ENCODE measurements at regions not wholly inside any gene's neighbourhood (a gene's known extent, or its start where the extent isn't known, plus 50 kb on each side); places are given as distances from the start of the nearest gene placed in this dataset.
"Not testable (repeated sequence)": the region's sequence is repeated elsewhere in the genome, so short reads cannot be mapped to it uniquely, and the experiment has no call there.

DNA sequence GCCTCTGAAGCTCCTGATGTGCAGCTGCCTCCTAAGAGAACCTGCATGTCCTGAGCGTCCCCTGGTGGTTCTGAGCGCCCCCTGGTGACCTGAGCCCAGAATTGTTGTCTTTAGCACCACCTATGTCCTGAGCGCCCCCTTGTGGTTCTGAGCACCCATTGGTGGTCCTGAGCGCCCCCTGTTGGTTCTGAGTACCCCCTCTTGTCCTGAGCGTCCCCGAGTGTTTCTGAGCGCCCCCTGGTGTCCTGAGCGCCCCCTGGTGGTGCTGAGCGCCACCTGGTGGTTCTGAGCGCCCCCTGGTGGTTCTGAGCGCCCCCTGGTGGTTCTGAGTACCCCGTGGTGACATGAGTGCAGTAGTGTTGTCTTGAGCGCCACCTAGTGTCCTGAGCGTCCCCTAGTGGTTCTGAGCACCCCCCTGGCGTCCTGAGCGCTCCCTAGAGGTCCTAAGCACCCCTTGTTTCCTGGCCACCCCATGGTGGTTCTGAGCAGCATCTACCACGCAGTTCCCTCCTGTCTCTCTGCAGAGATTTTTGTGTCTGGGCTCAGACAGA lies 782.5 kb downstream of the TMEM121 start:
- peak; percentile 15 to 23 for DNase-seq (ENCODE audit: low read depth in 2 of 2)

DNA sequence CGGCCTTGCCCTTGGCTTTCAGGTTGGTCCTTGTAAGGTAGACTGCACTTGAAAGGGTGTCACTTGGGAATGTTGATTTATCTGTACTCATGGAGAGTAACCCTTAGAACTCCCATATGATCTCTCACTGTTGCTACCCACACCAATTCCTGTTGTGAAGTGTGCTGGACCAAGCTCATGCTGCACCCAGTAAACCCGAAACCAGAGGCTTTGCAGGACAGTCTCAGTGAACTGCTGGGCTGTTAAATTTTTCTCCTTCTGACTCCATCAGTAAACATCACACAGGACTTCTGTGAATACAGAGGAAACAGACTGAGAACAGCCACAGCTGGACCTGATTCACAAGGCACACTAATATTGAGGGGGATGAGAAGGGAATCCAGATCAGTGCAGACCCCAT lies 783.0 kb downstream of the TMEM121 start:
- no peak for DNase-seq (ENCODE audit: low read depth in 2 of 2)

DNA sequence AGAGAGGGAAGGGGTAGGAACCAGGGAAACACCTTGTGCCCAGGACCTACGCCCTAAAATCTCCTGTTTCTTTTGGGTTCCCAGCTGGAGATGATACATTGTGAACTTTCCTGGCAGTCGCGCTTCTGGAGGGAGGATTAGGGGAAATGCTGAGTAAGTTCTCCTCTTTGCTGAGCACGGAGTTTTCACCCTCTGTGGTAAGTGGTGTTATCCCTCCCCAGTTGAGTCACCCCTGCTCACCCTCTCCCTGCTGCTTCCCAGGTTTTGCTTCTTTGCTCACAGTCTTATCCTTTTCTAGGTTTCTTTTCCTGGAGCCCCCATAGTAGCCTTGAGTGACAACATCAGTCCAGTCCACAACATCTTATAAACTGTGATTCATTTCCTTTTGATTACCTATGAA lies 789.1 kb downstream of the TMEM121 start:
- no peak for DNase-seq (ENCODE audit: low read depth in 2 of 2)

- DNase-seq (ENCODE audit: low read depth in 2 of 2) = no peak
Observed at GRCh38 chr14:106317593-106317992, 791.2 kb downstream of the TMEM121 start.

DNA sequence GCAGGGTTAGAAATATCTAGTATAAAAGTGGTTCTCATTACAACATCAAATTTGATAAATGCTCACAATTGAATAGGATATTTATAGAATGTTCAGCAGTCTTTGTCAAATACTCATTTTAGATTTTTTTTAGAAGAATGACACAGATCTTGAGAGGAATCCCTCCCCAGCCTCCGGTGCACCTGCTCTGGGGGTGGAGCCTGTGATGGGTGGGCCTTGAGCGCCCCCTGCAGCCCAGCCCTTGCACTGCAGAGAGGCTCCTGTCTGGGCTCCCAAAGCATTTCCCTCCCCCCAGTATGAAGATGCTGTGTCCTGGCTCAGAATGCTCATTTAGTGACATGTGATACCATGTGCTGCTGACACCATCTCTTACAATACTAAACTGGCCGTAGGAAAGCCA lies 792.3 kb downstream of the TMEM121 start:
- no peak for DNase-seq (ENCODE audit: low read depth in 2 of 2)

DNA sequence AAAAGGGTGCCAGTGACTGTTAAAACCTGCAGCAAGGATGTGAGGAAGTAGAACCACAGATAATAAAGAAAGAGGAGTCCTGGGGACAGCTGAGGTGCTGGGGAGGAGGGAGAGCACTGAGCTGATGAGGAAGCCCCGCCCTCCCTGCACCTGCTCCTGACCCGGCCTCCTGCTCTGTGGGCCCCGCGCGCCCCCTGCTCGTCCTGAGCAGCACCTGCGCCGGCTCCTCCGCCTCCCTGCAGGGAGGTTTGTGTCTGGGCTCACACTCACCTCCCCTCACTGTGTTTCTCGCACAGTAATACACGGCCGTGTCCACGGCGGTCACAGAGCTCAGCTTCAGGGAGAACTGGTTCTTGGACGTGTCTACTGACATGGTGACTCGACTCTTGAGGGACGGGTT lies 797.6 kb downstream of the TMEM121 start:
- not testable (repeated sequence) for DNase-seq (ENCODE audit: low read depth in 2 of 2)

DNA sequence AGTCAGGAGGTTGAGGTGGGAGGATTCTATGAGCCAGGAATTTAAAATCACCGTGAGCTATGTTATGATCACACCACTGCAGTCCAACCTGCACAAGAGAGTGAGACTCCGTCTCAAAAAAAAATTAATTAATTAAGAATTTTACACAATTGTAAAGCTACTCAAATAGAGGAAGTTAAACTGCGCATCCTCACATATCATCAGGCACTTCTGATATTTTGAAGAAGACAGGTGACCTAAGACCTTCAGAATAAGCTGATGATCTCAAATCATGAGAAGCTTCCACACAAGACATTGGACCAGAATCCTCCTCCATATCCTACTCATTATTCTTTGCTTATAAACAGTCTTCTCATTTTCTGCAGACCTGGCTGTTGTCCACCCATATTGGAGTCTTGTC lies 800.9 kb downstream of the TMEM121 start:
- DNase-seq (ENCODE audit: low read depth in 2 of 2) = no peak

- not testable (repeated sequence) for DNase-seq (ENCODE audit: low read depth in 2 of 2)
Observed at GRCh38 chr14:106327702-106328353, 801.4 kb downstream of the TMEM121 start.

DNA sequence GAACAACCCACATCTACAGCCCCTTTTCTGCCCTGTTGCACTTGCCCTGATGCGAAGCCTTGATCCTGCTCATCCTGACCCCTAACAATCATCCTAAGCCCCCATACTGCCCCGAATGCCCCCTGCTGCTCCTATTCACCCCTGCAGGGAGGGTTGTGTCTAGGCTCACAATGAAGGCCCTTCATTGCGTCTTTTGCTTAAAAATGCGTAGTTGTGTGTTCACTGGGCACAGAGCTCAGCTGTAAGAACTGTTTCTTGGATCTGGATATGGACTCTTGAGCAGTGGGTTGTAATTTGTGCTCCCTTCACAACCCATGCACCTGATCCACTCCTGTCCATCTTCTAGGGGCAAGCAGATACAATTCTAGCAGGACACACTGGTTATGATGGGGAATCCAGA lies 802.9 kb downstream of the TMEM121 start:
- not testable (repeated sequence) for DNase-seq (ENCODE audit: low read depth in 2 of 2)

DNA sequence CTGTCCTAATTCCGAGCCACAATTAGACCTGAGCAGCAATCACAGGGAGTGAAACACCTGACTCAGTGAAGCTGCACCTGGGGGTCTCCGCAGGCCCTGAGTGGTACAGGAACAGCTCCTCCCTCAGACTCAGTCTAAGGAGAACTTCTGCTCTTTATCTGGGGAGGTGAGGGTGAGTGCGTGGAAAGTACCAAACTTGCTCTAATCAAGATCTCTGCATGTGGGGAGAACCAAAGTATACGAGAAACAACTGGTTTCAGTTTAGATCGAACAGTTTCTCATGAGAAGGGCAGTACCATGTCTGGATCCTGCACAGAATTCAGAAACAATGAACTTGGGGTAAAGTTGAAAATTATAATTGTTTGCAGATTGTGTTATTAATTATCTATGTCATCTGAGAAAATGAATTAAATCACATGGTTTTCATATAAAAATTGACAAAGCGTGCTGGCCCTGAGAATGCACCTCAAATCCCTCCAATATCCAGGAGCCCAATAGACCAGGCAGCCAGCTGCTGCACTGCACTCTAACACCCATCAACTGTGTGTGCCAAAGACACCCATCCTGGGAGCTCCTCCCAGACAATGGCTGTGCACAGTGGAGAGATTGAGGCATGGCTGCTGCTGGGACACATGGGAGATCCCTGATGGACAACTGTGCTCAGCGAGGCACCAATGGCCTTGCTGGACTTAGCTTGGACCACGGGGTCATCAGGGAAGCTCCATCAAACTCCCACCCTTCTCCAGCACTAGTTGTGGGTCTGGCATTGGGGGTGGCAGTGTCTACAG lies 803.8 kb downstream of the TMEM121 start:
- not testable (repeated sequence) for DNase-seq (ENCODE audit: low read depth in 2 of 2)

DNA sequence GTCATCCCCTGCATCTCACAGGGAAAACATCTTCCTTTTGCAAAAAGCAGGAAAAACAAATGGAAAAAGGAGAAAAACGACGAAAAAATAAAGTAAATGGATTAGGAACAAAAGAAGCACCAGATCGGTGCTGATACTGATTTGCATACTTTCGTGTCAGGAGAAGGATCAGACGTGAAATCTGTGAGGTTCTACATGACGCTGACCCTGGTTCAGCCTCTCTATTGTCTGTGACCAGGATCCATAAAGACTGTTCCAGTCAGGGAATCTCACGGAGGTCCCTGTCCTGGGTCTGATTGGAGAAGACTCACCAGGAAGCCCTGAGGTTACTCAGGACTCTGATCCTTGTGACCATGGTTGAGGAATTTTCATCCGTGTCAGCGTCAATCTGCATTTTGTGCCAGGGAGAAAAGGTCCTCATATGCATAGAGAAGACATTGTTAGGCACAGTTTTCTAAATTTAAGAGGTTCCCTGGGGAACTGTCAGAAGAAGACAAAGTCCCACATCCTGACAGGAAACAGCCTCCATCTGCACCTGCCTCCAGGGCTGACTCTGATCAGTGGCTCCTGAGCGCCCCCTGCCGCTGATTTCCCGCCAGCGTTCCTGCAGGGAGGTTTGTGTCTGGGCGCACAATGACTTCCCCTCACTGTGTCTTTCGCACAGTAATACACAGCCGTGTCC lies 808.2 kb downstream of the TMEM121 start:
- DNase-seq (ENCODE audit: low read depth in 2 of 2) = peak; percentile 45 to 68

GRCh38 chr14:106335110-106335429 lies 808.7 kb downstream of the TMEM121 start:
- DNase-seq (ENCODE audit: low read depth in 2 of 2) = not testable (repeated sequence)

DNA sequence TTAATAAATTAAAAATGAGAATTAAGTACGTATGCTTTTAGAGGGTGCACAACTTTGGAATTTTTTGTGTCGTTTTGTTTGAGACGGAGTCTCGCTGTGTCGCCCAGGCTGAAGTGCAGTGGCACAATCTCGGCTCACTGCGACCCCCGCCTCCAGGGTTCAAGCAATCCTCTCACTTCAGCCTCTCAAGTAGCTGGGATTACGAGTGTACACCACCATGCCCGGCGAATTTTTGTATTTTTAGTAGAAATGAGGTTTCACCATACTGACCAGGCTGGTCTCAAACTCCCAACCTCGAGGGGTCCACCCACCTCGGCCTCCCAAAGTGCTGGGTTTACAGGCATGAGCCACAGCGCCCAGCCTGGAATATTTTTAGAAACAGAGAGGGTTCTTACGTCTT lies 812.4 kb downstream of the TMEM121 start:
- not testable (repeated sequence) for DNase-seq (ENCODE audit: low read depth in 2 of 2)

DNA sequence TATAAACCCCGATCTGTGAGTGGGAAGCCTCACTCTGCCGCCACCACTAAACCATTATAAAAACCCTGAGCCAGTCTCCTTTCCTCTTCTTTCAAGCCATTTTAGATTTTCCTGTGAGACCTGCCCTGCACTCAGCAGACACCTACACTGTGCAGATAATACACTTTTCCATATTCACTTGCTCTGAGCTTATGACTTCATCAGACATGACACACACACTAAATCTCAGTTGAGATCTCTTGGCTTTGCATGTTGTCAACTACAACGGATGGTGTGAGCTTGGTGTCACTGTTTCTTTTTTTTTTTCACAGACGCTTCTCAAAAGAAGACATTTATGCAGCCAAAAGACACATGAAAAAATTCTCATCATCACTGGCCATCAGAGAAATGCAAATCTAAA lies 814.3 kb downstream of the TMEM121 start:
- DNase-seq (ENCODE audit: low read depth in 2 of 2) = not testable (repeated sequence)

- DNase-seq (ENCODE audit: low read depth in 2 of 2) = not testable (repeated sequence)
Observed at GRCh38 chr14:106341161-106341560, 814.8 kb downstream of the TMEM121 start.

DNA sequence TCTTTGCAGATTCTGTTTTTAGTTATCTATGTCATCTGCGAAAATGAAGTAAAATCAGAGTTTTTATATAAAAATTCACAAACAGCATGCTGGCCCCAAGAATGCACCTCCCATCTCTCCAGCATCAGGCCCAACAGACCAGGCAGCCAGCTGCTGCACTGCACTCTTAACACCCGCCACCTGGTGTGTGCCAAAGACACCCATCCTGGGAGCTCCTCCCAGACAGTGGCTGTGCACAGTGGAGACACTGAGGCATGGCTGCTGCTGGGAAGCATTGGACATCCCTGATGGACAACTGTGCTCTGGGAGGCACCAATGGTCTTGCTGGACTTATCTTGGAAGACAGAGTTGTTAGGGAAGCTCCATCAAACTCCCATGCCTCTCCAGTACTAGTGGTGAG lies 817.2 kb downstream of the TMEM121 start:
- DNase-seq (ENCODE audit: low read depth in 2 of 2) = no peak

GRCh38 chr14:106344065-106344614 lies 817.8 kb downstream of the TMEM121 start:
- not testable (repeated sequence) for DNase-seq (ENCODE audit: low read depth in 2 of 2)

DNA sequence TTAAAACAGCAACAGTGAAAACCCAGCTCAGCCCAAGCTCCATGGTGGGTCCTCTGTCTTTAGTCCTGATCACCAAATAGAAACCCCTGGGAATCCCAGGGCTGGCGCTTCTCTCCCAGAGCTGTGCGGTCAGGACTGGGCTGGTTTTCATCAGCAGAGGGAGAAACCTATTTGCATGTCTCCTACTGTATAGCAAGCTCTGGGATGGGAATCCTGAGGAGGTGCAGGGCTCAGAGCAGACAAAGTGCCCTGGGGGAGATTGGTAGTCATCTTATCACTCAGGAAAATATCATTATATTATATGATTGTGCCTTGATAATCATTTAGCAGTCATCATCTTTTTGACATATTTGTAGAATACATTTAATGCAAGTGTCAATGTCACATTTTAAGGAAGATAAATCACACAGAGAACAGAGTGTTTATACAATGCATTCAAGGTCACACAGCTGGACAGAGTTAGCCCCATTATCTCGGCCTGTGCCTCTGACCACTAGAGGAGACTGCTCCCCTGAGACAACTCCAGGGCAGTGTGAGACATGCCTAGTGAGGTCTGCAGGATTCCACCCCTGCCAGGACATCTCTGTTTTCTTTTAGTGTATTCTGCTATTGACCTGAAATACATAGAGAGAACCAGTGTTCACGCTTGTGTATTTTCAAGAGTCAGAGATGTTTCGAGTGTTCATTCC lies 818.6 kb downstream of the TMEM121 start:
- not testable (repeated sequence) for DNase-seq (ENCODE audit: low read depth in 2 of 2)

- no peak for DNase-seq (ENCODE audit: low read depth in 2 of 2)
Observed at GRCh38 chr14:106346084-106346483, 819.7 kb downstream of the TMEM121 start.

DNA sequence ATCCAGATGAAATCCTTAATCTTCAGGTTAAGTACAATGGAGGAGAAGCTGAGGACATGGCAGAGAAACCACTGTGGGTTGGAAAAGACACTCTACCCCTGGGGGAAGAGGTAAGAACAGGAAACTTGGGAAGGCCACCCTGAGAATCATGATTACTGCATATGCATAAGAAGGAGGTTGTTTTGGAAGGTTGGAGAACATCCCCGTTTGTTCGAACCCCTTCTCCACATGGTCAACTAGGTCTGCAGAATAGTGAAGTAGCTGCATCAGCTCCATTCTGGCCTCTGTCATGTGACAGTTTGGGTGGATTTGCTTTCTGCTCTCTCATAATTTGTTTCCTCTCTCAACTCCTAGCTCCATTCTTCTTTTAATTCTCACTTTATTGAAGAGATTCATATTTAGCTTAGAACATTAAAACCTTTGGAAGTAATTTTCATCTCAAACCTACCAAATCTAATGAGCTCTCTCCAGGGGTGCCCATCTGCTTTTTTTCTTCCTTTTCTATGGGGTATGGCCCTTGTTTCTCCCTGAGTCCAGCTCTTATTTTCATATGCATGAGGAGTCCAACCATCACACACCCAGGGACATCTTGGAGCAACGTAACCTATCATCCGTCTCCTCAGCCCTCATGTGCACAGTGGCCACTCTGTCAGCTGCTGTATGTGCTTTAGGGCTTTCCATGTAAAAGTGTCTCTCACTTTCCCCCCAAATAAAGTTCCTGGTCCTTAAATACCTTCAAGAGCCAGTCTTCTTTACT lies 820.3 kb downstream of the TMEM121 start:
- DNase-seq (ENCODE audit: low read depth in 2 of 2) = no peak

DNA sequence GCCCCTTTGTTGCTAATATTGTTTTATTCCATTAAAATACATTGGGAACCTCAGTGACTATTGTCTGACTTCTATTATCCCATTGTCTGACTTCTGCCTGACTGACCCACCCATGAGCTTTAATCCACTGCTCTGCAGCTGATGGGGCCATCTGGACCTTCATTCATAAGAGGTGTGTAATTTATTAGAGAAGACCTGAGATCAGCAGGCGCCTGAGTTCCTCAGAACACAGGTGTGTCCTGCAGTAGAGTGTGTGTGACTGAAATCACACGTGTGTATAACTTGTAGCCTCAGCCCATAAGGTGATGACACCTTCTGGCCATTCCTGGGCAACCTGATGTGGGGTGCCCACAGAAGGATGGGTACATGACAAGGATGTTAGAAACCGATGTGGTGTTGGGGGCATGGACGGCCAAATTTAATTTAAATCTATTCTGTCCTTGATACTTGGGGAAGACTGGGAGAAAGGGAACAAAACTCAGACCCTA lies 821.0 kb downstream of the TMEM121 start:
- no peak for DNase-seq (ENCODE audit: low read depth in 2 of 2)

Data from stimulated activated CD8-positive, alpha-beta memory T cell treated with anti-CD3 and anti-CD28 coated beads, Interleukin-7, amount 100 ng/mL, for 1 hour (primary cell).